OCI-LY1 (cell line): ENCODE measurements at regions not wholly inside any gene's neighbourhood (a gene's known extent, or its start where the extent isn't known, plus 50 kb on each side); places are given as distances from the start of the nearest gene placed in this dataset.

Source experiments
- EZH2 ChIP-seq: fragments of 200-600 bp; sonication (generic), shearing (Covaris generic); IDR thresholded peaks from 2 replicates; pipeline ENCODE4 v1.8.0; 2017; ENCODE audit warnings: borderline replicate concordance, mixed run types, mild to moderate bottlenecking, antibody characterized with exemption, low read length, moderate library complexity, mixed read lengths
- TF ChIP-seq, protein P1 (sequence below): fragments of 200-600 bp; sonication (generic), shearing (Covaris generic); IDR thresholded peaks from 2 replicates; pipeline ENCODE4 v1.5.1; 2017; ENCODE audit warnings: mild to moderate bottlenecking, antibody characterized with exemption, low read length, moderate library complexity, mixed read lengths

DNA sequence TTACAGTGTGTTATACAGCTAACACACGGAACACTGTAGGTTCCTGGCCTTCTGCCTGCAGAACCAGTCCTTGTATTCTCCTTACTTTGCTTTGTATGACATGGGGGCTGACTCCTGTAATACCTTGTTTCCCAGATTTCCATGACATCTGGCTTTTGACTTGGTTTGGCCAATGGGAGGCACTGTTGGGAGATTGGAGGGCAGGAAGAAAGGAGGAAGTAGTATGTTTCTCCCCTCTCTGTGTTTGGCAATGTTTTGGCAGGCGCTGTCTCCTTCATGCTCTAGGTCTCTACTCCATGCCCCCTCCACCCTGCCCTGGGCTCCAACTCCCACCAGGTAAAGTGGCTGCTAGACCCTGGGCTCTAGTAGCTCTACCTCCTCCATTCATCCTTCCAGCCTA, 331.1 kb upstream of the SLC14A2 start:
- TF ChIP-seq, protein P1, sequence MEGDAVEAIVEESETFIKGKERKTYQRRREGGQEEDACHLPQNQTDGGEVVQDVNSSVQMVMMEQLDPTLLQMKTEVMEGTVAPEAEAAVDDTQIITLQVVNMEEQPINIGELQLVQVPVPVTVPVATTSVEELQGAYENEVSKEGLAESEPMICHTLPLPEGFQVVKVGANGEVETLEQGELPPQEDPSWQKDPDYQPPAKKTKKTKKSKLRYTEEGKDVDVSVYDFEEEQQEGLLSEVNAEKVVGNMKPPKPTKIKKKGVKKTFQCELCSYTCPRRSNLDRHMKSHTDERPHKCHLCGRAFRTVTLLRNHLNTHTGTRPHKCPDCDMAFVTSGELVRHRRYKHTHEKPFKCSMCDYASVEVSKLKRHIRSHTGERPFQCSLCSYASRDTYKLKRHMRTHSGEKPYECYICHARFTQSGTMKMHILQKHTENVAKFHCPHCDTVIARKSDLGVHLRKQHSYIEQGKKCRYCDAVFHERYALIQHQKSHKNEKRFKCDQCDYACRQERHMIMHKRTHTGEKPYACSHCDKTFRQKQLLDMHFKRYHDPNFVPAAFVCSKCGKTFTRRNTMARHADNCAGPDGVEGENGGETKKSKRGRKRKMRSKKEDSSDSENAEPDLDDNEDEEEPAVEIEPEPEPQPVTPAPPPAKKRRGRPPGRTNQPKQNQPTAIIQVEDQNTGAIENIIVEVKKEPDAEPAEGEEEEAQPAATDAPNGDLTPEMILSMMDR: no peak
- no peak for TF ChIP-seq EZH2
